CD4-positive, alpha-beta T cell treated with Interleukin-6 at 100 ng/mL for 8 hours (primary cell): ENCODE measurements at regions not wholly inside any gene's neighbourhood (a gene's known extent, or its start where the extent isn't known, plus 50 kb on each side); places are given as distances from the start of the nearest gene placed in this dataset.
"Not testable (repeated sequence)": the region's sequence is repeated elsewhere in the genome, so short reads cannot be mapped to it uniquely, and the experiment has no call there.

ENCODE experiments used
- DNase-seq: peaks from one replicate; pipeline ENCODE4 v3.0.0-alpha.2; 2020; ENCODE audit warnings: mixed read lengths, low spot score

- DNase-seq, result no peak
Measured at GRCh38 chr10:131838966-131839742, 61.7 kb upstream of the PPP2R2D start.

GRCh38 chr10:131839880-131840787 lies 60.7 kb upstream of the PPP2R2D start:
- not testable (repeated sequence) for DNase-seq

- no peak for DNase-seq
Measured at GRCh38 chr10:131840788-131841118, 60.1 kb upstream of the PPP2R2D start.

- DNase-seq, result no peak
Measured at GRCh38 chr10:131841131-131841660, 59.6 kb upstream of the PPP2R2D start.

GRCh38 chr10:131841661-131842139 lies 59.1 kb upstream of the PPP2R2D start:
- DNase-seq, result no peak

- no peak for DNase-seq
Measured at GRCh38 chr10:131842351-131843088, 58.3 kb upstream of the PPP2R2D start.

- DNase-seq, result no peak
Measured at GRCh38 chr10:131843089-131843595, 57.7 kb upstream of the PPP2R2D start.

- no peak for DNase-seq
Measured at GRCh38 chr10:131843881-131844284, 56.9 kb upstream of the PPP2R2D start.

- DNase-seq, result no peak
Measured at GRCh38 chr10:131844529-131845084, 56.2 kb upstream of the PPP2R2D start.

- no peak for DNase-seq
Measured at GRCh38 chr10:131845505-131846239, 55.1 kb upstream of the PPP2R2D start.

- DNase-seq, result no peak
Measured at GRCh38 chr10:131846240-131847101, 54.3 kb upstream of the PPP2R2D start.

GRCh38 chr10:131847241-131847783 lies 53.5 kb upstream of the PPP2R2D start:
- no peak for DNase-seq

- DNase-seq, result no peak
Measured at GRCh38 chr10:131848296-131848695, 52.5 kb upstream of the PPP2R2D start.

- DNase-seq, result no peak
Measured at GRCh38 chr10:131848741-131849590, 51.8 kb upstream of the PPP2R2D start.

- DNase-seq, result no peak
Measured at GRCh38 chr10:131849591-131850382, 51.0 kb upstream of the PPP2R2D start.

- DNase-seq, result no peak
Measured at GRCh38 chr10:131850383-131850870, 50.4 kb upstream of the PPP2R2D start.
